ENCODE measurements at regions not wholly inside any gene's neighbourhood (a gene's known extent, or its start where the extent isn't known, plus 50 kb on each side); places are given as distances from the start of the nearest gene placed in this dataset.

GRCh38 chr13:59532405-59532804, 631.3 kb downstream of the DIAPH3 start:
- no peak for DNase-seq (ENCODE audit: low read depth in 2 of 2)

GRCh38 chr13:59533561-59534555, 629.9 kb downstream of the DIAPH3 start:
- DNase-seq (ENCODE audit: low read depth in 2 of 2), result no peak

DNA sequence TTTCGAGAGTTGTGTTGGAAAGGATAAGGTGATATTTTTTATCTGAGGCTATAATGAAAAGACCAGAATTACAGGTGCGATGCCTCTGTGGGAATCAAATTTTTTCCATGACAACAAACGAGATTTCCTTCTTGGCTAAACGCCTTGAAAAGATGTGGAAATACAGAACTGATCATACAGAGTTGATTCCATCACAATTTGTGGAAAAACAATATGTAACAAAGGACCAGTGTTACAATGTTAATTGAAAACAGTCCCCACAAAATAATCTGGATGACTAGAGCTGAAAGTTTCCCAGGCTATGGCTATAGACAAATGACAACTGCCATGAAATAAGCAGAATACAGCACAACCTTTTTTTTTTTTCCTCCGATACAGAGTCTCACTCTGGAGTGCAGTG, 628.9 kb downstream of the DIAPH3 start:
- DNase-seq (ENCODE audit: low read depth in 2 of 2), result no peak

GRCh38 chr13:59537500-59537899, 626.2 kb downstream of the DIAPH3 start:
- DNase-seq (ENCODE audit: low read depth in 2 of 2), result no peak

GRCh38 chr13:59538512-59538911, 625.2 kb downstream of the DIAPH3 start:
- DNase-seq (ENCODE audit: low read depth in 2 of 2), result no peak

GRCh38 chr13:59542303-59542702, 621.4 kb downstream of the DIAPH3 start:
- no peak for DNase-seq (ENCODE audit: low read depth in 2 of 2)

- no peak for DNase-seq (ENCODE audit: low read depth in 2 of 2)
Observed at GRCh38 chr13:59543418-59543817, 620.3 kb downstream of the DIAPH3 start.

DNA sequence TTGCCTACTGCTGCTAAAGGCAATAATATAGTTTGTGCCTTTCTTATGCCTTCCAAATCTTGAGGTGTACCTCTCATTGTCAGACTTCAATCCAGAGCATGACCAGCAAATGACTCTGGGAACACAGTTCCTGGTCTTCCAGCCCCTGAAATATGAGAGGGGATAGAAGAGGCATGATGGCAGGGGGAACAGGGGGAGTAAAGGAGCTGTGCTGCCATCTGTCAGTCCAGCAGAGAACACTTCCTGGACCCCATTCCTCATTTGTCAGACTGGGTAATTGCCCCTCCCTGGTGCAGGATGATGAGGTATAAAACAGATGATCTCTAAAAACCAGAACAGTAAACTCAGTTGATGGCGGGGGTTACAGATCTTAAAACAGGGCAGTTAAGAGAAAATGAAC, 618.7 kb downstream of the DIAPH3 start:
- DNase-seq (ENCODE audit: low read depth in 2 of 2), result no peak

DNA sequence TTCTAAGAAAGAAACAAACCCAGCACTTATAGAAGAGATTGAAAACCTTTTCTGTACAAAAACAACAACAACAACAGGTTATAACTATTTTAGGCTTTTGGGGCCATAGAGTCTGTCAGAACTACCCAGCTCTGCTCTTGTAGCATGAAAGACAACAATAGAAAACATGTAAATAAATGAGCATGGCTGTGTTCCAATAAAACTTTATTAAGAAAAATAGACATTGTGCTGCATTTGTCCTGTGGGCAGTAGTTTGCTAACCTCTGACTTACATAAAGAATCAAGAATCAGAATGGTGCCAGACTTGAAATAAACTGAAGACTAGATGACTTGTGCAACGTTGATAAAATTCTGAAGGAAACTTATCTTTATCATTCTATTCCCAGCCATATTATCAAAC, 617.5 kb downstream of the DIAPH3 start:
- no peak for DNase-seq (ENCODE audit: low read depth in 2 of 2)

- DNase-seq (ENCODE audit: low read depth in 2 of 2), result no peak
Observed at GRCh38 chr13:59547950-59548349, 615.8 kb downstream of the DIAPH3 start.

- DNase-seq (ENCODE audit: low read depth in 2 of 2), result no peak
Observed at GRCh38 chr13:59562924-59563323, 600.8 kb downstream of the DIAPH3 start.

DNA sequence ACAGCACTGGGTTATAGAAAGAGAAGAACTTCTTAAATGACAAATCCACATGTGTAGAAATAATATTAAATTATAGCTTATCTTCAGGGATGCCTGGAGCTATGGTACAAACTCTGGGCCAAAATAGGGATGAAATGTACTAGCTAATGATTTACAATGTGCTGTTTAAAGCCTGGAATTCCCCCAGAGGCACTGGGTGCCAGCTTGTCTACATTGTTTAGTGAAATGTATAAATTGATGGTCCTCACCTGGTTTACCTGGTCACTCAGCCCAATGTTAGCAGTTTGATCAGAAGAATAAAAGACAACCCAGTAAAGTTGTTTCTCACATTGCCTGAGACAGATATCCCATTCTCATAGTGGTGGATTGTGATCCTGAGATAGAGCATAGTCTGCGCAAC, 597.2 kb downstream of the DIAPH3 start:
- no peak for DNase-seq (ENCODE audit: low read depth in 2 of 2)

DNA sequence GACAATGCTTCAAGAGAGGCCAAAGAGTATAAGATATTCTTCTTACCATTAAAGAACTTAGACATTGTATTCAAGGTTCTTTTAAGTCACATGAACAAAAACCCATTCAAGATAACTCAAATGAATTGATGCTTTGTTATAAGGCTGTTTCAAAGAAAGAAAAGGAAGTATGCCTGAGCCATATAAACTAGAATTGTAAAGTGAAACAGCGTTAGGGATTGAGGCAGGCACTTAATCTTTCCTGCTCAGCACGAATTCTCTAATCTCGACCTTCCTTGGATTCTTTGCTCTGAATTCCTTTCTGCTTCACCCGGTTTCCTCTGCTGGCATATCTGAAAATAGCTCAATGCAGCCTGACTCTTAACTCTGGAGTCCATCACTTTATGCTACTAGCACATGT, 595.4 kb downstream of the DIAPH3 start:
- DNase-seq (ENCODE audit: low read depth in 2 of 2), result no peak

- no peak for DNase-seq (ENCODE audit: low read depth in 2 of 2)
Observed at GRCh38 chr13:59570204-59570603, 593.5 kb downstream of the DIAPH3 start.

- DNase-seq (ENCODE audit: low read depth in 2 of 2), result no peak
Observed at GRCh38 chr13:59584101-59584500, 579.6 kb downstream of the DIAPH3 start.

GRCh38 chr13:59584761-59585670, 578.7 kb downstream of the DIAPH3 start:
- no peak for DNase-seq (ENCODE audit: low read depth in 2 of 2)

GRCh38 chr13:59587030-59587429, 576.7 kb downstream of the DIAPH3 start:
- DNase-seq (ENCODE audit: low read depth in 2 of 2), result no peak

- no peak for DNase-seq (ENCODE audit: low read depth in 2 of 2)
Observed at GRCh38 chr13:59587971-59588716, 575.6 kb downstream of the DIAPH3 start.

DNA sequence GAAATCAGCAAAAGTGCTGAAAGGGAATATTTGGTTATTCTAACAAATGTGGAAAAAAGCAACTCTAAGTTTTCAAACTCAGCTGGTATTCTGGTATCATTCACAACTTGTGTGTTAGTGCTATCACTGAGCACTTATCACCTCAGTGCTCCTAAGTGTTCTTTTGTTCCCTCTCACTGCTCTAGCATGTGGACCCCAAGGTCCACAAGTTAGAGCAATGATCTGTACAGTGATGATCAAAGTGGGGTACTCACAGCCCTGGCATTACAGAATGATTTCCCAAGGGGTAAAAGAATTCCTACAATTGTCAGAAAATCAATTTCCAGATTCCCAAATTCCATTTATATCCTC, 575.0 kb downstream of the DIAPH3 start:
- no peak for DNase-seq (ENCODE audit: low read depth in 2 of 2)

DNA sequence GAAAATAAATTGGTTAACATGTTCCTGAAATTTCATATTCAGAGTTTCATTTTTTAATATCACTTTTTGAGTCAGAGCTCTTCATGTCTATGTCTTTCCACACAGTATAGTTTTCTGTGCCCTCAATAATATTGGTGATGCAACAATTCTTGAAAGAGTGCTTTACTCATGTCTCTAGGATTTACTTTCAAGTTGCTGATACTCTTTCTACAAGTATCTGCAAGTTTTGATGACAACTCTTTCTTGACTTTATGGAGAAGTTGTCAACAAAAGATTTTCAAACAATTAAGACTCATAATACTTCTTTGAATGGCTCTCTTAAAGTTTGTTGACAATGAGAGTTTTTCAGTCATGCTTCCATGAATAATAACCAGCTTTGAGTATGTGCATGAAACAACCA, 561.7 kb downstream of the DIAPH3 start:
- no peak for DNase-seq (ENCODE audit: low read depth in 2 of 2)

GRCh38 chr13:59603646-59604045, 560.1 kb downstream of the DIAPH3 start:
- DNase-seq (ENCODE audit: low read depth in 2 of 2), result no peak

- DNase-seq (ENCODE audit: low read depth in 2 of 2), result no peak
Observed at GRCh38 chr13:59607172-59607571, 556.6 kb downstream of the DIAPH3 start.

Measured in stimulated activated CD8-positive, alpha-beta memory T cell treated with anti-CD3 and anti-CD28 coated beads, Interleukin-7, amount 100 ng/mL, for 4 hours (primary cell).